ENCODE measurements at regions not wholly inside any gene's neighbourhood (a gene's known extent, or its start where the extent isn't known, plus 50 kb on each side); places are given as distances from the start of the nearest gene placed in this dataset.

GRCh38 chr7:81155654-81156373, 237.0 kb upstream of the SEMA3C start (continued):
- TF ChIP-seq ZNF710 (CRISPR knock-in tag; IDR thresholded peaks at IDR 0.05; ENCODE audit: borderline replicate concordance) (peak; percentile 81; the same call in 1 of the 2 replicates), NFRKB (IDR thresholded peaks at IDR 0.05) (no peak), IKZF1 (IDR thresholded peaks at IDR 0.05) (no peak), MIER2 (CRISPR knock-in tag; IDR thresholded peaks at IDR 0.05) (no peak; the same call in 1 of the 2 replicates), KDM1A (CRISPR knock-in tag; IDR thresholded peaks at IDR 0.05) (no peak), ZNF770 (CRISPR knock-in tag; IDR thresholded peaks at IDR 0.05) (no peak), ZBTB20 (CRISPR knock-in tag; IDR thresholded peaks at IDR 0.05; ENCODE audit: borderline replicate concordance, low read depth) (peak; percentile 40; the same call in 1 of the 2 replicates), ZGPAT (CRISPR knock-in tag; IDR thresholded peaks at IDR 0.05) (peak; percentile 79), LCORL (IDR thresholded peaks at IDR 0.05) (no peak), LCORL (CRISPR knock-in tag; IDR thresholded peaks at IDR 0.05) (peak; percentile 55), SALL1 (CRISPR knock-in tag; IDR thresholded peaks at IDR 0.05) (peak; percentile 49; the same call in 1 of the 2 replicates), ATAD3A (CRISPR knock-in tag; IDR thresholded peaks at IDR 0.05) (no peak), ZNF337 (CRISPR knock-in tag; IDR thresholded peaks at IDR 0.05; ENCODE audit: borderline replicate concordance, low read depth) (no peak), TGIF2 (CRISPR knock-in tag; IDR thresholded peaks at IDR 0.05) (no peak), RARG (CRISPR knock-in tag; IDR thresholded peaks at IDR 0.05; ENCODE audit: low read depth) (no peak), HNF4A (CRISPR knock-in tag; IDR thresholded peaks at IDR 0.05) (no peak), SRY (CRISPR knock-in tag; IDR thresholded peaks at IDR 0.05) (no peak), BATF2 (CRISPR knock-in tag; IDR thresholded peaks at IDR 0.05) (no peak), ZNF724P (CRISPR knock-in tag; IDR thresholded peaks at IDR 0.05; ENCODE audit: borderline replicate concordance) (no peak), KAT2B (IDR thresholded peaks at IDR 0.05; ENCODE audit: borderline replicate concordance, low read depth, low read length) (no peak), ZNF350 (CRISPR knock-in tag; IDR thresholded peaks at IDR 0.05; ENCODE audit: borderline replicate concordance, low read depth) (no peak), ZFP82 (CRISPR knock-in tag; IDR thresholded peaks at IDR 0.05; ENCODE audit: borderline replicate concordance) (no peak), ZNF121 (CRISPR knock-in tag; IDR thresholded peaks at IDR 0.05) (no peak), ZNF557 (CRISPR knock-in tag; IDR thresholded peaks at IDR 0.05) (no peak), NFE2 (CRISPR knock-in tag; IDR thresholded peaks at IDR 0.05) (no peak), PTBP1 (IDR thresholded peaks at IDR 0.05; ENCODE audit: low read depth, low read length, poor library complexity, severe bottlenecking) (no peak), ZNF644 (CRISPR knock-in tag; IDR thresholded peaks at IDR 0.05; ENCODE audit: low read depth) (peak; percentile 56; the same call in 1 of the 2 replicates)

Measured in HepG2 (cell line).